HCT116 (cell line): ENCODE measurements at regions not wholly inside any gene's neighbourhood (a gene's known extent, or its start where the extent isn't known, plus 50 kb on each side); places are given as distances from the start of the nearest gene placed in this dataset.

Source experiments
- ATAC-seq: fragments of 200-7000 bp; cut with Tn5 transposase; 2 replicates; pipeline ENCODE4 v1.9.1; 2020; ENCODE audit warnings: mild to moderate bottlenecking, moderate library complexity
- BruUV-seq: library from RNA; stranded (reverse); fragments of 400-500 nt; replicated peaks from 2 replicates; lab custom pipeline; 2021; lab: Mats Ljungman, UMichigan
- CTCF ChIA-PET: fragments of 300-600 bp; sonication (Branson Sonifier 250); formaldehyde crosslinking; loops from one replicate; lab custom pipeline; 2021; ENCODE audit warnings: antibody characterized with exemption; lab: Charles Lee
- POLR2A ChIA-PET: fragments of 300-600, 350-600 bp; sonication (Branson Sonifier 250); formaldehyde crosslinking; loops from one replicate; lab custom pipeline; 2021; ENCODE audit warnings: antibody characterized with exemption; lab: Charles Lee
- RAD21 ChIA-PET, 2 experiments: fragments of 300-600 bp; sonication (Branson Sonifier 250); formaldehyde crosslinking; loops; one replicate each; lab custom pipeline; 2023; ENCODE audit warnings: low total read pairs in 2 of 2; ENCODE audit not compliant: uncharacterized antibody in 2 of 2, unreplicated experiment in 2 of 2, low non-redundant PET in 1 of 2; lab: Charles Lee
- DNase-seq: peaks from one replicate; pipeline ENCODE4 v3.0.0-alpha.2; 2010; ENCODE audit warnings: low read depth, low spot score
- H2AFZ ChIP-seq: fragments of 200-600 bp; shearing (Covaris generic), sonication (generic); 2 replicates; pipeline ENCODE4 v1.6.1; 2017; ENCODE audit warnings: low read depth, mixed run types, mixed read lengths, antibody characterized with exemption, low read length; ENCODE audit not compliant: poor library complexity, severe bottlenecking
- H3K27ac ChIP-seq: 2 replicates; pipeline ENCODE4 v1.5.1; 2012; ENCODE audit warnings: low read depth, low read length
- H3K27me3 ChIP-seq: fragments of 200-600 bp; sonication (generic); 2 replicates; pipeline ENCODE4 v1.6.1; 2016; ENCODE audit warnings: mixed run types, low read length, mixed read lengths; ENCODE audit not compliant: insufficient read depth
- H3K36me3 ChIP-seq, 2 experiments: fragments of 200-500 bp in 1 of 2; fragments of 200-600 bp in 1 of 2; sonication (Bioruptor generic) in 1 of 2; sonication (generic) in 1 of 2; 2 replicates each; pipeline versions ENCODE4 v1.5.1 to v1.6.1; 2014 to 2016; ENCODE audit warnings: low read length in 2 of 2, inconsistent platforms in 1 of 2, mixed read lengths in 1 of 2, mixed run types in 1 of 2; ENCODE audit not compliant: insufficient read depth in 2 of 2, control insufficient read depth in 1 of 2
- H3K4me1 ChIP-seq, 2 experiments: fragments of 200-600 bp in 1 of 2; sonication (generic) in 1 of 2; 2 replicates each; pipeline versions ENCODE4 v1.5.1 to v1.6.1; 2012 to 2017; ENCODE audit warnings: low read length in 2 of 2, inconsistent platforms in 1 of 2, mild to moderate bottlenecking in 1 of 2, mixed read lengths in 1 of 2, mixed run types in 1 of 2, moderate library complexity in 1 of 2; ENCODE audit not compliant: insufficient read depth in 2 of 2, control insufficient read depth in 1 of 2
- H3K4me2 ChIP-seq: fragments of 200-600 bp; sonication (generic); 2 replicates; pipeline ENCODE4 v1.6.1; 2017; ENCODE audit warnings: mixed run types, low read length, mixed read lengths
- H3K4me3 ChIP-seq, 2 experiments: fragments of 200-600 bp in 1 of 2; sonication (generic) in 1 of 2; replicated peaks in 1 of 2; 2 replicates each; pipeline ENCODE4 v1.5.1; 2011 to 2016; ENCODE audit warnings: low read length in 2 of 2, control low read depth in 1 of 2, low read depth in 1 of 2, mild to moderate bottlenecking in 1 of 2, mixed read lengths in 1 of 2, mixed run types in 1 of 2
- H3K79me2 ChIP-seq: fragments of 200-600 bp; sonication (generic); 2 replicates; pipeline ENCODE4 v1.6.1; 2017; ENCODE audit warnings: mild to moderate bottlenecking, mixed run types, low read length, moderate library complexity, mixed read lengths; ENCODE audit not compliant: insufficient read depth
- H3K9ac ChIP-seq: fragments of 200-600 bp; sonication (generic); 2 replicates; pipeline ENCODE4 v1.6.1; 2016; ENCODE audit warnings: low read length, mixed read lengths
- H3K9me2 ChIP-seq: fragments of 200-600 bp; sonication (generic), shearing (Covaris generic); 2 replicates; pipeline ENCODE4 v1.6.1; 2017; ENCODE audit warnings: mixed run types, mild to moderate bottlenecking, moderate library complexity; ENCODE audit not compliant: insufficient read depth
- H3K9me3 ChIP-seq, 2 experiments: fragments of 200-500 bp in 1 of 2; fragments of 200-600 bp in 1 of 2; sonication (Bioruptor generic) in 1 of 2; sonication (generic) in 1 of 2; 2 replicates each; pipeline ENCODE4 v1.6.1; 2014 to 2017; ENCODE audit warnings: low read length in 2 of 2, mixed read lengths in 2 of 2, inconsistent platforms in 1 of 2, low read depth in 1 of 2, mild to moderate bottlenecking in 1 of 2, mixed run types in 1 of 2, moderate library complexity in 1 of 2; ENCODE audit not compliant: control insufficient read depth in 1 of 2, insufficient read depth in 1 of 2
- H4K20me1 ChIP-seq: fragments of 200-600 bp; sonication (generic), shearing (Covaris generic); 2 replicates; pipeline ENCODE4 v1.6.1; 2017; ENCODE audit warnings: mixed run types, mild to moderate bottlenecking, moderate library complexity; ENCODE audit not compliant: insufficient read depth
- ELF1 ChIP-seq: IDR thresholded peaks from 2 replicates; pipeline ENCODE4 v1.6.1; 2012; ENCODE audit warnings: low read depth, borderline replicate concordance
- EZH2phosphoT487 ChIP-seq: fragments of 200-600 bp; IDR thresholded peaks from 2 replicates; pipeline ENCODE4 v1.6.1; 2018; ENCODE audit warnings: antibody characterized with exemption, borderline replicate concordance
- FOSL1 ChIP-seq: IDR thresholded peaks from 2 replicates; pipeline ENCODE4 v1.6.1; 2012; ENCODE audit warnings: low read depth
- JUND ChIP-seq: IDR thresholded peaks from 2 replicates; pipeline ENCODE4 v1.6.1; 2012
- POLR2A ChIP-seq: IDR thresholded peaks from 2 replicates; pipeline ENCODE4 v1.7.0; 2011; ENCODE audit warnings: borderline replicate concordance; ENCODE audit not compliant: insufficient read depth, insufficient read length; ENCODE audit errors: extremely low read depth
- POLR2AphosphoS5 ChIP-seq: IDR thresholded peaks from 2 replicates; pipeline ENCODE4 v1.6.1; 2011; ENCODE audit warnings: mild to moderate bottlenecking, low read depth, low read length, moderate library complexity
- SIN3A ChIP-seq: IDR thresholded peaks from 2 replicates; pipeline ENCODE4 v1.6.1; 2012; ENCODE audit warnings: low read depth
- YY1 ChIP-seq: IDR thresholded peaks from 2 replicates; pipeline ENCODE4 v1.6.1; 2011; ENCODE audit warnings: low read length, low read depth, moderate library complexity, mild to moderate bottlenecking; ENCODE audit not compliant: insufficient replicate concordance; ENCODE audit errors: extremely low read depth
- intact Hi-C: fragments of 100-400 bp; cut with micrococcal nuclease; formaldehyde crosslinking; loops from 2 replicates; pipeline ENCODE4 v1.10.0; 2022
- TF ChIP-seq, protein P1 (sequence below): IDR thresholded peaks from 2 replicates; pipeline ENCODE4 v1.6.1; 2011; ENCODE audit warnings: mild to moderate bottlenecking, low read length, moderate library complexity; ENCODE audit not compliant: insufficient replicate concordance; ENCODE audit errors: extremely low read depth
- TF ChIP-seq, protein P2 (sequence below): IDR thresholded peaks from 2 replicates; pipeline ENCODE4 v1.6.1; 2012
- TF ChIP-seq, protein P3 (sequence below), 3 experiments: fragments of 200-600 bp in 1 of 3; sonication (generic) in 1 of 3; IDR thresholded peaks in 2 of 3; conservative IDR thresholded peaks in 1 of 3; 2 replicates each; pipeline ENCODE4 v1.5.1; 2012 to 2017; ENCODE audit warnings: low read depth in 2 of 3, low read length in 2 of 3, antibody characterized with exemption in 1 of 3, borderline replicate concordance in 1 of 3, control low read depth in 1 of 3, mild to moderate bottlenecking in 1 of 3, mixed read lengths in 1 of 3, mixed run types in 1 of 3, moderate library complexity in 1 of 3; ENCODE audit not compliant: insufficient read depth in 1 of 3

DNA sequence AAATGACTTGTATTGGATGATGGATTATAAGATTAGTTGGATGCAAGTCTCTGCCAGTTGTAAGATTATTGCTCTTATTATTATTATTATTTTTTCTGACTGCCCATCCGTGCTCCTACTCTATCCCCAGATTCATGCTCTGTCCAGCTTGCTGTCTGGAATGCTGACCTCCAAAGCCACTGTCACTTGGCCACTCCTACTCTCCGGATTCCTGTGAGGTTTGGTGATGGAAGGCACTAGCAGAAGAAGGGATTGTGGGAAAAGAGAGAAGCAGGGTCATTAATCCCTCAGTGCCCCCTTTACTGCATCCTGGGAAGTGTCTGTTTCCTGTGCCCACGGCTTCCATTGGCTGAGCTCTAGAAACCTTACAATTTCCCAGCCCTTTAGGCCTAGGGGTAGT is 76.3 kb upstream of the IL12B start:
- TF ChIP-seq YY1 (no peak), JUND (no peak)
- TF ChIP-seq, all 23 proteins: peak for 0

DNA sequence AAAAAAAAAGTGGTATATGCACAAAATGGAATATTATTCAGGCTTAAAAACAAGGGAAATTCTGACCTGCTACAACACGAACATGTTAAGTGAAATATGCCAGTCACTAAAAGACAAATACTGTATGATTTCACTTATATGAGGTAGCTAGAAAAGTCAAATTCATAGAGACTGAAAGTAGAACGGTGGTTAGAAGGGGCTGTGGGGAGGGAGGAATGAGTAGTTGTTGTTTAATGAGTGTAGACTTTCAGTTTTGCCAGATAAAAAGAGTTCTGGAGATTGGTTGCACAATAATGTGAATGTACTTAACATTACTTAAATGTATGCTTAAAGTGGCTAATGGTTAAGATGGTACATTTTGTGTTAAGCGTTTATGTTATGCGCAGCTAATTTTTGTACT is 79.5 kb upstream of the IL12B start:
- no peak overlapping the region for H3K4me2 ChIP-seq
- no peak overlapping the region for H3K9ac ChIP-seq
- no peaks in the 10 kb centered on the region for H3K9me3 ChIP-seq
- H3K79me2 ChIP-seq = no peaks in the 10 kb centered on the region
- H3K27ac ChIP-seq = no peak overlapping the region
- no peak overlapping the region for H3K4me3 ChIP-seq
- no peaks in the 10 kb centered on the region for H4K20me1 ChIP-seq
- no peak overlapping the region for H2AFZ ChIP-seq
- ChIA-PET CTCF (no interaction called here), POLR2A (no interaction called here), RAD21 (no interaction called here)
- TF ChIP-seq FOSL1 = no peak
- TF ChIP-seq POLR2AphosphoS5 = no peak
- TF ChIP-seq, protein P1, sequence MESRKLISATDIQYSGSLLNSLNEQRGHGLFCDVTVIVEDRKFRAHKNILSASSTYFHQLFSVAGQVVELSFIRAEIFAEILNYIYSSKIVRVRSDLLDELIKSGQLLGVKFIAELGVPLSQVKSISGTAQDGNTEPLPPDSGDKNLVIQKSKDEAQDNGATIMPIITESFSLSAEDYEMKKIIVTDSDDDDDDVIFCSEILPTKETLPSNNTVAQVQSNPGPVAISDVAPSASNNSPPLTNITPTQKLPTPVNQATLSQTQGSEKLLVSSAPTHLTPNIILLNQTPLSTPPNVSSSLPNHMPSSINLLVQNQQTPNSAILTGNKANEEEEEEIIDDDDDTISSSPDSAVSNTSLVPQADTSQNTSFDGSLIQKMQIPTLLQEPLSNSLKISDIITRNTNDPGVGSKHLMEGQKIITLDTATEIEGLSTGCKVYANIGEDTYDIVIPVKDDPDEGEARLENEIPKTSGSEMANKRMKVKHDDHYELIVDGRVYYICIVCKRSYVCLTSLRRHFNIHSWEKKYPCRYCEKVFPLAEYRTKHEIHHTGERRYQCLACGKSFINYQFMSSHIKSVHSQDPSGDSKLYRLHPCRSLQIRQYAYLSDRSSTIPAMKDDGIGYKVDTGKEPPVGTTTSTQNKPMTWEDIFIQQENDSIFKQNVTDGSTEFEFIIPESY = no peak
- no peak for TF ChIP-seq SIN3A
- no peak for TF ChIP-seq POLR2A
- TF ChIP-seq, protein P2, sequence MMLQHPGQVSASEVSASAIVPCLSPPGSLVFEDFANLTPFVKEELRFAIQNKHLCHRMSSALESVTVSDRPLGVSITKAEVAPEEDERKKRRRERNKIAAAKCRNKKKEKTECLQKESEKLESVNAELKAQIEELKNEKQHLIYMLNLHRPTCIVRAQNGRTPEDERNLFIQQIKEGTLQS = no peak
- TF ChIP-seq, protein P3, sequence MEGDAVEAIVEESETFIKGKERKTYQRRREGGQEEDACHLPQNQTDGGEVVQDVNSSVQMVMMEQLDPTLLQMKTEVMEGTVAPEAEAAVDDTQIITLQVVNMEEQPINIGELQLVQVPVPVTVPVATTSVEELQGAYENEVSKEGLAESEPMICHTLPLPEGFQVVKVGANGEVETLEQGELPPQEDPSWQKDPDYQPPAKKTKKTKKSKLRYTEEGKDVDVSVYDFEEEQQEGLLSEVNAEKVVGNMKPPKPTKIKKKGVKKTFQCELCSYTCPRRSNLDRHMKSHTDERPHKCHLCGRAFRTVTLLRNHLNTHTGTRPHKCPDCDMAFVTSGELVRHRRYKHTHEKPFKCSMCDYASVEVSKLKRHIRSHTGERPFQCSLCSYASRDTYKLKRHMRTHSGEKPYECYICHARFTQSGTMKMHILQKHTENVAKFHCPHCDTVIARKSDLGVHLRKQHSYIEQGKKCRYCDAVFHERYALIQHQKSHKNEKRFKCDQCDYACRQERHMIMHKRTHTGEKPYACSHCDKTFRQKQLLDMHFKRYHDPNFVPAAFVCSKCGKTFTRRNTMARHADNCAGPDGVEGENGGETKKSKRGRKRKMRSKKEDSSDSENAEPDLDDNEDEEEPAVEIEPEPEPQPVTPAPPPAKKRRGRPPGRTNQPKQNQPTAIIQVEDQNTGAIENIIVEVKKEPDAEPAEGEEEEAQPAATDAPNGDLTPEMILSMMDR (IDR thresholded peaks at IDR 0.05 in 2 of 3, conservative IDR thresholded peaks at IDR 0.05 in 1 of 3; ENCODE audit: borderline replicate concordance in 1 of 3, insufficient read depth in 1 of 3, low read depth in 2 of 3, low read length in 2 of 3) = no peak
- no peak for TF ChIP-seq EZH2phosphoT487
- no peak for TF ChIP-seq YY1
- no peak for TF ChIP-seq ELF1
- intact Hi-C loops = no loop called here
- DNase-seq (no peak), ATAC-seq (no peak)
- H3K9me2 ChIP-seq = no peaks in the 10 kb centered on the region
- BruUV-seq = no TSS peak
- no peaks in the 10 kb centered on the region for H3K4me1 ChIP-seq
- no peaks in the 10 kb centered on the region for H3K36me3 ChIP-seq
- no peaks in the 10 kb centered on the region for H3K27me3 ChIP-seq

More for the DNA sequence above, 76.3 kb upstream of the IL12B start:
- ChIA-PET CTCF (no interaction called here), RAD21 (no interaction called here), POLR2A (no interaction called here)
- Histone ChIP-seq H3K9me2 (no peaks in the 10 kb centered on the region), H3K79me2 (no peaks in the 10 kb centered on the region), H4K20me1 (no peaks in the 10 kb centered on the region), H3K36me3 (no peaks in the 10 kb centered on the region), H2AFZ (no peak overlapping the region), H3K4me1 (no peaks in the 10 kb centered on the region), H3K27me3 (no peaks in the 10 kb centered on the region), H3K9me3 (no peaks in the 10 kb centered on the region), H3K4me3 (no peak overlapping the region), H3K4me2 (no peak overlapping the region), H3K9ac (no peak overlapping the region), H3K27ac (no peak overlapping the region)
- intact Hi-C loops = no loop called here
- DNase-seq (no peak), ATAC-seq (no peak)
- BruUV-seq = no TSS peak
